MCF 10A (cell line): ENCODE measurements at regions not wholly inside any gene's neighbourhood (a gene's known extent, or its start where the extent isn't known, plus 50 kb on each side); places are given as distances from the start of the nearest gene placed in this dataset.

Source experiments
- BruUV-seq: library from RNA; stranded (reverse); fragments of 400-500 nt; replicated peaks from 2 replicates; lab custom pipeline; 2021; lab: Mats Ljungman, UMichigan
- CTCF ChIA-PET: fragments of 300-600 bp; sonication (Branson Sonifier 250); formaldehyde crosslinking; extraction: SDS; loops from one replicate; lab custom pipeline; 2021; ENCODE audit warnings: antibody characterized with exemption, inconsistent platforms; lab: Yijun Ruan, JAX
- POLR2A ChIA-PET: fragments of 300-600, 350-650 bp; sonication (Branson Sonifier 250); formaldehyde crosslinking; extraction: SDS; loops from one replicate; lab custom pipeline; 2020; ENCODE audit warnings: antibody characterized with exemption, inconsistent platforms; lab: Yijun Ruan, JAX
- DNase-seq: peaks from one replicate; pipeline ENCODE4 v3.0.0-alpha.2; 2018; ENCODE audit not compliant: unreplicated experiment
- H3K27ac Mint-ChIP-seq: one replicate; pipeline ENCODE4 v1.8.0; 2022; ENCODE audit warnings: mild to moderate bottlenecking, low read depth, mixed read lengths; ENCODE audit not compliant: unreplicated experiment
- H3K27me3 Mint-ChIP-seq: one replicate; pipeline ENCODE4 v1.8.0; 2022; ENCODE audit warnings: mixed read lengths; ENCODE audit not compliant: insufficient read depth, unreplicated experiment
- H3K36me3 Mint-ChIP-seq: one replicate; pipeline ENCODE4 v1.8.0; 2022; ENCODE audit warnings: mild to moderate bottlenecking, moderate library complexity, mixed read lengths; ENCODE audit not compliant: insufficient read depth, unreplicated experiment
- H3K4me1 Mint-ChIP-seq: one replicate; pipeline ENCODE4 v1.8.0; 2022; ENCODE audit warnings: mixed read lengths; ENCODE audit not compliant: insufficient read depth, unreplicated experiment
- H3K4me3 Mint-ChIP-seq: one replicate; pipeline ENCODE4 v1.8.0; 2022; ENCODE audit warnings: mild to moderate bottlenecking, moderate library complexity, mixed read lengths; ENCODE audit not compliant: unreplicated experiment
- H3K9me3 Mint-ChIP-seq: one replicate; pipeline ENCODE4 v1.8.0; 2022; ENCODE audit warnings: mixed read lengths; ENCODE audit not compliant: unreplicated experiment
- intact Hi-C: fragments of 100-400 bp; cut with micrococcal nuclease; formaldehyde crosslinking; loops from 2 replicates; pipeline ENCODE4 v1.14.1; 2022
- TF ChIP-seq, protein P1 (sequence below): fragments of 200-600 bp; IDR thresholded peaks from one replicate; pipeline ENCODE4 v1.8.0; 2022; ENCODE audit warnings: antibody characterized with exemption, mild to moderate bottlenecking; ENCODE audit not compliant: unreplicated experiment

DNA sequence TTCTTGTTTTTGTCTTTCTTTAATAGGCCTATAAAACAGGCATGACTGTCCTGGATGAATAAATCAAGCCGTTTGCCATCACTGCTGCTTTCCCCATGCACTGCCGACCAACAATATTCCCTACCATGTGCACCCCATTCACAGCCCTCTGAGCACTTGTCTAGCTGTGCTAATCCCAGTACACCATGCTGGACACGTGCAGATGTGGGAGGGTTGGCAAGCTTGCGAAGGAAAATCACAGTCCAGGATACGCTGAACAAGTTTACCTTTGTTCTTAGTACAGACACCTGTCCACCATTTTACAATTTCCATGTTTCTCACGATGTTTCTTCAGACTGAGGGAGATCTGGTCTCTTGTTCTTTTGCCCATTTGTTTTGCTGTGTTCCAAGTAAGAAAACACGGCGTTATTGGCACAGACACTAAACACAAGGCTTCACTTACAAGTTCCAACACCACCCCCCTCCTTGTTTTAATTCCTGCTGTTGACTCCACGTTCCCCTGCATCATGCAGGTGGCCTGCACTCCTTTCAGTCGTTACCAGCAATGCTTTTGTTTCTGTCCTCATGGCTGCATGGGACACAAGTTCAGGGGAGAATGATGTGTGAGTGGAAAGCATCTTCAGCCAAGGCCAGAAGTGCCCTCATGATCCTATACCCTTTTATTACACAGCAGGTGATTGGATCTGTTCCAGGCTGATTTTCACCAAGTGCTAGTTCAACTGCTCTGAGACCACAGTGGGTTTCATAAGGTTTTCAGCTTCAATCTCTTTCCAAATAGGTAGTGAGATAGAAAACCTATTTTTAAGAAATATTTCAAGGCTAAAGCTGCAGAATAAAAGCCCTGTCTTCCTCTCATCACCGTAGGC lies 608.9 kb downstream of the IRX1 start:
- Mint-ChIP-seq H3K27ac (no peak overlapping the region), H3K4me1 (no peaks in the 10 kb centered on the region), H3K36me3 (no peaks in the 10 kb centered on the region), H3K4me3 (no peak overlapping the region), H3K9me3 (no peaks in the 10 kb centered on the region), H3K27me3 (no peaks in the 10 kb centered on the region)
- DNase-seq = no peak
- intact Hi-C loops = no loop called here
- TF ChIP-seq, protein P1, sequence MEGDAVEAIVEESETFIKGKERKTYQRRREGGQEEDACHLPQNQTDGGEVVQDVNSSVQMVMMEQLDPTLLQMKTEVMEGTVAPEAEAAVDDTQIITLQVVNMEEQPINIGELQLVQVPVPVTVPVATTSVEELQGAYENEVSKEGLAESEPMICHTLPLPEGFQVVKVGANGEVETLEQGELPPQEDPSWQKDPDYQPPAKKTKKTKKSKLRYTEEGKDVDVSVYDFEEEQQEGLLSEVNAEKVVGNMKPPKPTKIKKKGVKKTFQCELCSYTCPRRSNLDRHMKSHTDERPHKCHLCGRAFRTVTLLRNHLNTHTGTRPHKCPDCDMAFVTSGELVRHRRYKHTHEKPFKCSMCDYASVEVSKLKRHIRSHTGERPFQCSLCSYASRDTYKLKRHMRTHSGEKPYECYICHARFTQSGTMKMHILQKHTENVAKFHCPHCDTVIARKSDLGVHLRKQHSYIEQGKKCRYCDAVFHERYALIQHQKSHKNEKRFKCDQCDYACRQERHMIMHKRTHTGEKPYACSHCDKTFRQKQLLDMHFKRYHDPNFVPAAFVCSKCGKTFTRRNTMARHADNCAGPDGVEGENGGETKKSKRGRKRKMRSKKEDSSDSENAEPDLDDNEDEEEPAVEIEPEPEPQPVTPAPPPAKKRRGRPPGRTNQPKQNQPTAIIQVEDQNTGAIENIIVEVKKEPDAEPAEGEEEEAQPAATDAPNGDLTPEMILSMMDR = no peak
- no TSS peak for BruUV-seq
- CTCF ChIA-PET = interaction anchor here (0.6 kb wide), 1 partner anchor 91 kb away, joined by 3 read pairs; no protein-coding TSS in a partner anchor
- POLR2A ChIA-PET = no interaction called here

- Mint-ChIP-seq H3K4me1 (no peaks in the 10 kb centered on the region), H3K4me3 (peak overlapping the region; percentile 31), H3K9me3 (no peaks in the 10 kb centered on the region), H3K27me3 (no peaks in the 10 kb centered on the region), H3K27ac (no peak overlapping the region), H3K36me3 (no peaks in the 10 kb centered on the region)
- POLR2A ChIA-PET = no interaction called here
- peak; percentile 61 for DNase-seq
- intact Hi-C loops = no loop called here
- BruUV-seq = no TSS peak
- TF ChIP-seq, protein P1 = no peak
- CTCF ChIA-PET = interaction anchor here (0.6 kb wide), 1 partner anchor 853 kb away, joined by 3 read pairs; no protein-coding TSS in a partner anchor
Observed at GRCh38 chr5:4205398-4205797, 609.8 kb downstream of the IRX1 start.

- no TSS peak for BruUV-seq
- Mint-ChIP-seq H3K4me1 (no peaks in the 10 kb centered on the region), H3K4me3 (no peak overlapping the region), H3K27ac (no peak overlapping the region), H3K27me3 (no peaks in the 10 kb centered on the region), H3K9me3 (no peaks in the 10 kb centered on the region), H3K36me3 (no peaks in the 10 kb centered on the region)
- POLR2A ChIA-PET = no interaction called here
- TF ChIP-seq, protein P1 = no peak
- intact Hi-C loops = no loop called here
- CTCF ChIA-PET = no interaction called here
- no peak for DNase-seq
Observed at GRCh38 chr5:4206127-4206526, 610.5 kb downstream of the IRX1 start.

DNA sequence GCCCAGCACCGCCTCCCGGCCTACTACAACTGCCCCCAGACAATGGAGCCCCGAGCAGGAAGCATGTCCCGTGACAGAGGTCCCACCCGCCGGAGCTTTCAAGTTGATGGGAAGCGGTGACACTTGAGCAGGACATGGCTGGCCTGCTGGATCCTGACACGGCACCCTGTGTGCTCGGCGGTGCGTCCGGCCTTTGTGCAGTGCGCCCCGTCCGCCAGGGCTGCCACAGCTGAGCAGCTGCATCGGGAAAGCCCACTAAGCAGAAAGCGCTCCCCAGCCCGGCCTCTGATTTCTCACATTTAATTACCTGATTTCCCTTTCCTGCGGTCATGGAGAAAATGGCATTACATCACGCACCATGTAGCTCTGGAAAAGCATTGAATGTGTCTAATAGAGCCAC lies 611.9 kb downstream of the IRX1 start:
- TF ChIP-seq, protein P1 = no peak
- Mint-ChIP-seq H3K27me3 (no peaks in the 10 kb centered on the region), H3K27ac (no peak overlapping the region), H3K4me1 (no peaks in the 10 kb centered on the region), H3K4me3 (no peak overlapping the region), H3K9me3 (no peaks in the 10 kb centered on the region), H3K36me3 (no peaks in the 10 kb centered on the region)
- no TSS peak for BruUV-seq
- intact Hi-C loops = no loop called here
- ChIA-PET CTCF (no interaction called here), POLR2A (no interaction called here)
- no peak for DNase-seq
